Colonic mucosa (tissue), 4 donors: ENCODE measurements at regions not wholly inside any gene's neighbourhood (a gene's known extent, or its start where the extent isn't known, plus 50 kb on each side); places are given as distances from the start of the nearest gene placed in this dataset.

ENCODE experiments used
- DNase-seq: peaks from one replicate; pipeline ENCODE4 v3.0.0-alpha.2; 2020
- H3K27ac ChIP-seq: fragments of 200-600 bp; one replicate; pipeline ENCODE4 v1.8.0; 2021
- H3K27me3 ChIP-seq: fragments of 200-600 bp; one replicate; pipeline ENCODE4 v1.8.0; 2021
- H3K36me3 ChIP-seq: fragments of 200-600 bp; one replicate; pipeline ENCODE4 v1.8.0; 2021
- H3K4me1 ChIP-seq: fragments of 200-600 bp; one replicate; pipeline ENCODE4 v1.8.0; 2021; ENCODE audit warnings: mild to moderate bottlenecking
- H3K4me3 ChIP-seq: fragments of 200-600 bp; one replicate; pipeline ENCODE4 v1.8.0; 2021
- H3K9ac ChIP-seq, 2 donors: one replicate each; pipeline ENCODE4 v1.7.0; 2013; ENCODE audit warnings: control low read depth in 2 of 2, low read depth in 2 of 2, low read length in 2 of 2
- H3K9me3 ChIP-seq: fragments of 200-600 bp; one replicate; pipeline ENCODE4 v1.8.0; 2021
- intact Hi-C: fragments of 100-400 bp; cut with DNase I; formaldehyde crosslinking; loops from one replicate; pipeline ENCODE4 v1.14.1; 2022
- TF ChIP-seq, protein P1 (sequence below): fragments of 200-600 bp; IDR thresholded peaks from one replicate; pipeline ENCODE4 v1.8.0; 2022; ENCODE audit warnings: antibody characterized with exemption, mild to moderate bottlenecking
- donor health status: healthy.
- donor health status: DM: no; HTN: no; CAD: no.
- donor health status: DM: no; HTN: no; CAD: no.

- no peak for DNase-seq
- TF ChIP-seq, protein P1, sequence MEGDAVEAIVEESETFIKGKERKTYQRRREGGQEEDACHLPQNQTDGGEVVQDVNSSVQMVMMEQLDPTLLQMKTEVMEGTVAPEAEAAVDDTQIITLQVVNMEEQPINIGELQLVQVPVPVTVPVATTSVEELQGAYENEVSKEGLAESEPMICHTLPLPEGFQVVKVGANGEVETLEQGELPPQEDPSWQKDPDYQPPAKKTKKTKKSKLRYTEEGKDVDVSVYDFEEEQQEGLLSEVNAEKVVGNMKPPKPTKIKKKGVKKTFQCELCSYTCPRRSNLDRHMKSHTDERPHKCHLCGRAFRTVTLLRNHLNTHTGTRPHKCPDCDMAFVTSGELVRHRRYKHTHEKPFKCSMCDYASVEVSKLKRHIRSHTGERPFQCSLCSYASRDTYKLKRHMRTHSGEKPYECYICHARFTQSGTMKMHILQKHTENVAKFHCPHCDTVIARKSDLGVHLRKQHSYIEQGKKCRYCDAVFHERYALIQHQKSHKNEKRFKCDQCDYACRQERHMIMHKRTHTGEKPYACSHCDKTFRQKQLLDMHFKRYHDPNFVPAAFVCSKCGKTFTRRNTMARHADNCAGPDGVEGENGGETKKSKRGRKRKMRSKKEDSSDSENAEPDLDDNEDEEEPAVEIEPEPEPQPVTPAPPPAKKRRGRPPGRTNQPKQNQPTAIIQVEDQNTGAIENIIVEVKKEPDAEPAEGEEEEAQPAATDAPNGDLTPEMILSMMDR, result no peak
- Histone ChIP-seq H3K27me3 (no peaks in the 10 kb centered on the region), H3K9ac (no peak overlapping the region), H3K36me3 (no peaks in the 10 kb centered on the region), H3K4me3 (no peak overlapping the region), H3K27ac (no peak overlapping the region), H3K9me3 (no peaks in the 10 kb centered on the region), H3K4me1 (no peaks in the 10 kb centered on the region)
- intact Hi-C loops, result no loop called here
Observed at GRCh38 chr10:126854726-126855495, 50.3 kb upstream of the DOCK1 start.
